Esophagus muscularis mucosa (tissue), 4 donors: ENCODE measurements at regions not wholly inside any gene's neighbourhood (a gene's known extent, or its start where the extent isn't known, plus 50 kb on each side); places are given as distances from the start of the nearest gene placed in this dataset.

Source experiments
- EP300 ChIP-seq: sonication (generic); formaldehyde crosslinking; IDR thresholded peaks from one replicate; pipeline ENCODE4 v1.6.1; 2017; ENCODE audit warnings: antibody characterized with exemption
- POLR2A ChIP-seq: fragments of 450-650 bp; IDR thresholded peaks from one replicate; pipeline ENCODE4 v1.6.1; 2017; ENCODE audit warnings: antibody characterized with exemption, moderate library complexity, mild to moderate bottlenecking, low read depth
- TF ChIP-seq, protein P1 (sequence below), 3 experiments: fragments of 200-600 bp in 2 of 3; fragments of 450-650 bp in 1 of 3; sonication (generic) in 2 of 3; IDR thresholded peaks; one replicate each; pipeline ENCODE4 v1.5.1; 2017 to 2019; ENCODE audit warnings: antibody characterized with exemption in 3 of 3, mild to moderate bottlenecking in 2 of 3, moderate library complexity in 1 of 3

DNA sequence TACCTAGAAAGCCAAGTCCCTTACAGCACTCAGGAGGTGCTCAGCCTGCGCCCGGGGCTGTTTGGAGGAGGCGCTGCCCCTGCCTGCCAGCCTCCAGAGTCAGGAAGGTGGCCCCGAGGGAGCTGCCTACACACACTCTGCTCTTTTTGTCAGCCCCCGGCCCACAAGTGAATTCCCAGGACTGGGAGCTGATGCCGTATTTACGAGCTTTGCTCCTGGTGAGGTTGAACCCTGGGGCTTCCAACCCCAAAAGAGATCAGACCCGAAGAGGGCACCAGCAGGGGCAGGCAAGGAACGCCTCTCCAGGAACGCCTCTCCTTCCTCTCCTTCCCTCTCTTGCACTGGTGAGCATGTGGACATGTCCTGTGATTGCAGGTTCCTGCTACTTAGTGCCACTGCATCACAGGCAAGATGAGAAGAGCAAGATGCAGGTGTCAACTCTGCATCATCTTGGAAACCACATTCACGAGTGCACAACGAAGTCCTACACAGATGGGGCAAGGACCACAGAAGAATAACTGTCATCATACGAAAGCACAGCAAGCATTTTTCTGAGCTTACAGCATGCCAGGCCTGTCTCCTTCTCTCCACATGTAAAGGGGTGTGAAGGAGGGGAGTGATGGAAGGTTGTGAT is 126.7 kb downstream of the NDUFA10 start:
- TF ChIP-seq, protein P1, sequence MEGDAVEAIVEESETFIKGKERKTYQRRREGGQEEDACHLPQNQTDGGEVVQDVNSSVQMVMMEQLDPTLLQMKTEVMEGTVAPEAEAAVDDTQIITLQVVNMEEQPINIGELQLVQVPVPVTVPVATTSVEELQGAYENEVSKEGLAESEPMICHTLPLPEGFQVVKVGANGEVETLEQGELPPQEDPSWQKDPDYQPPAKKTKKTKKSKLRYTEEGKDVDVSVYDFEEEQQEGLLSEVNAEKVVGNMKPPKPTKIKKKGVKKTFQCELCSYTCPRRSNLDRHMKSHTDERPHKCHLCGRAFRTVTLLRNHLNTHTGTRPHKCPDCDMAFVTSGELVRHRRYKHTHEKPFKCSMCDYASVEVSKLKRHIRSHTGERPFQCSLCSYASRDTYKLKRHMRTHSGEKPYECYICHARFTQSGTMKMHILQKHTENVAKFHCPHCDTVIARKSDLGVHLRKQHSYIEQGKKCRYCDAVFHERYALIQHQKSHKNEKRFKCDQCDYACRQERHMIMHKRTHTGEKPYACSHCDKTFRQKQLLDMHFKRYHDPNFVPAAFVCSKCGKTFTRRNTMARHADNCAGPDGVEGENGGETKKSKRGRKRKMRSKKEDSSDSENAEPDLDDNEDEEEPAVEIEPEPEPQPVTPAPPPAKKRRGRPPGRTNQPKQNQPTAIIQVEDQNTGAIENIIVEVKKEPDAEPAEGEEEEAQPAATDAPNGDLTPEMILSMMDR (IDR thresholded peaks at IDR 0.05) = no peak
- TF ChIP-seq EP300 (no peak), POLR2A (no peak)
